Islet of Langerhans (tissue), 1 donor: ENCODE measurements at regions not wholly inside any gene's neighbourhood (a gene's known extent, or its start where the extent isn't known, plus 50 kb on each side); places are given as distances from the start of the nearest gene placed in this dataset.
"Not testable (repeated sequence)": the region's sequence is repeated elsewhere in the genome, so short reads cannot be mapped to it uniquely, and the experiment has no call there.

ENCODE experiments used
- FAIRE-seq: peaks from one replicate; lab custom pipeline; 2011; peaks lifted over from hg19 to GRCh38; lab: Jason Lieb, UNC

DNA sequence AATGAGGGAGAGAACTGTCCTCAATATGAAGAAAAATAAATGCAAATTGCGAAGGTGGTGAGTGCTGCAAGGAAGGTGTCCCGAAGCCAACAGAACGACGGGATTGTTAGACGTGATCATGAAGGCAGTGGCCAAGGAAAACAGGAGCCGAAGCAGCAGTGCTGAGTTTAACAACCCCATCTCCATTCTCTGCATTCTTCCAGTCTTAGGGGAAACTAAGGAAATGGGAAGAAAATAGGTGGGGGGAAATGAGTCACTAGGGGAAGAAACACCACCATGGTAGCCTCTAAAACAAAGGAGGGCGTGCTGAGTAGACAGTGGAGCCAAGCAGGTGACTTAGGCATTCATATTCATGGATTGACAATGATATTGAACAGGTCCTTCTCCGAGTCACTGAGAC lies 192.2 kb upstream of the AKR1E2 start:
- no peak for FAIRE-seq

DNA sequence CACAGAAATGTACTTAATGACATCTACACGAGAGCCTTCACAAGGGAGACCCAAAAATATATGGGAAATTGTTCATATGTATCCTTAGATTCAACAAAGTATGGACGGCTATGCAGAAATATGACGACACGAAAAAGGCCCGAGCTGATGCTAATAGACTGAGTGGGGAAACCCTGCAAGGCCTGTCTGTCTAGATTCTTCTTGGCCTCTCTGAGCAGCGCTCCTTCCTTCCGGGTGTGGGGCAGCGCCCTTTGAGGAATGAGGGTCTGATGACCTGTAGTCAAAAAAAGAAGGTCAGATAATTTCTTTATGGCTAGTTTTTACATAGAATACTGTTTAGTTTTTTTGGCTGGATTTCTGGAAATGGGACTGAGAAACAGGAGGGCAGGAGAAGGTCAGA lies 192.8 kb upstream of the AKR1E2 start:
- FAIRE-seq, result no peak

DNA sequence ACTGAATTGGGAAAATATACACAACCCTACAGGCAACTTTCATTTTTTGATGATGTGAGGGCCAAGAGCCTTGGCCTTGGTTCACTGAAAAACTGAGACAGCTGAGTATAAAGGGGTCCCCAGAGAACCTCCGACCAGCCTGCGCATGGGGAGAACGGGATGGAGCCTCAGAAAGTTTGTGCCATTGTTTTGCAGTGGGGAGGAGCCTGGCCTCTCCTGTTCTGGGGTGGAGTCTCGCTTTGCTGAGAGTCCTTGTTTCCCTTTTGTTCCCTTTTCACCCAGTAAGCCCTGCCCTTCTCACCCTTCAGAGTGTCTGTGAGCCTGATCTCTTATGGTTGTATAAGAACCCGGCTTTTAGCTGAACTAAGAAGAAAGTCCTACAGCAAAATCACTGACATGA lies 193.2 kb upstream of the AKR1E2 start:
- FAIRE-seq, result no peak

DNA sequence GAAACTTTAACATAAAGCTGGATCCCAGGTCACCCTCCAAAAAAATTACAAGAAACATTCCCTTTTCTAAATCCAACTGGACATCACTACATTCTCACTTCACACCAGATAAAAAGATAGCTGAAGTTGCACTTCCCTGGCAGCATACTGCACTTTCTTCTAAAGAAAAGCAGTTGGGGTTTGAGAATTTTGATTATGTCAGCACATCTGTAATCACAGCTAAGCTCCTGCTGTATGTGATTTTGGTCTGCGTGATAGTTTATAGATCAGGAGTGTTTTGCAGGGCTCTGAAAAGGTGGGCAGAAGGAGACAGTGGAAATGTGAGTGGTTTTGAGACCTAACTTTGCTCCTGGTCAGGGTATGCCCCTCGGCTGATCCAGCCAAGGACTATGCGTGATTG lies 199.1 kb upstream of the AKR1E2 start:
- no peak for FAIRE-seq

- no peak for FAIRE-seq
These were observed 202.1 kb upstream of the AKR1E2 start for GRCh38 chr10:4623757-4624420.

DNA sequence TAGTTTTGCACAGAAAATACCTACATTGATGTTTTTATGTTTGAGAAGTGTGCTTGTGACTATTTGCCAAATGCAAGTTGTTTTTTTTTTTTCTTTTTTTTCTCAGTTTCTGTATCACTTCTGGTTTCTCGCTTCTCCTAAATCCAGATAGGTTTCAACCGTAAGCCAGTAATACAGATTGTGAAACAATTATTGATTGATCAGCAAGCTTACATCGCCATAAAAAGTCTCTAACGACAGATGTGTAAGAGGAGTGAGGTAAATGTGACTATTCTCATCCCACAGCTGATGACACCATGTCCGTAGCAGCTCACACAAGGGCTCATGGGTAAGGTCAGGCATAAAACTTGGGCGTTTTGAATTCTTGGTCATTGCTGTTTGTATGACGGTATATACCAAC lies 202.8 kb upstream of the AKR1E2 start:
- no peak for FAIRE-seq

GRCh38 chr10:4622384-4622783 lies 203.6 kb upstream of the AKR1E2 start:
- FAIRE-seq, result no peak

- no peak for FAIRE-seq
These were observed 208.4 kb upstream of the AKR1E2 start for GRCh38 chr10:4617589-4617988.

GRCh38 chr10:4615042-4615441 lies 211.0 kb upstream of the AKR1E2 start:
- peak; percentile 49 for FAIRE-seq

GRCh38 chr10:4609251-4609650 lies 216.8 kb upstream of the AKR1E2 start:
- FAIRE-seq, result no peak

DNA sequence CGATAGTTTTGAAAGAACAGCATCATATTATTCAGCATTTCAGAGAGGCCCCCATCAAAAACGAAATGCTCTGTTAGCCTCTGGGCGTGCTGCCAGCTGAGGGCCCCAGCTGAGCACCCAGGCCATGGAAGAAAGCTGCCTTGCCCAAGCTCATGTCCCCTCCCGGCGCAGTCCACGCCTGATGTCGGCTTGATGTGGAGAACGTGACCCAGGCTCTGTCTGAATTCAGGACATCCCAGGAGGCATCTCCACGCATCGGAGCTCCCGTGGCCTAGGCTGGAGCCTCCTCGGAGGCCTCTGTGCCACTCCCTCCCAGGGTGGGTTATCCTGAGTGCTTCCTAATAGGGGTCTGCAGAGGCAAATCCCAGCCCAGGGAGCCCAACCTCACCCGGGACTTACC lies 218.3 kb upstream of the AKR1E2 start:
- FAIRE-seq, result no peak

DNA sequence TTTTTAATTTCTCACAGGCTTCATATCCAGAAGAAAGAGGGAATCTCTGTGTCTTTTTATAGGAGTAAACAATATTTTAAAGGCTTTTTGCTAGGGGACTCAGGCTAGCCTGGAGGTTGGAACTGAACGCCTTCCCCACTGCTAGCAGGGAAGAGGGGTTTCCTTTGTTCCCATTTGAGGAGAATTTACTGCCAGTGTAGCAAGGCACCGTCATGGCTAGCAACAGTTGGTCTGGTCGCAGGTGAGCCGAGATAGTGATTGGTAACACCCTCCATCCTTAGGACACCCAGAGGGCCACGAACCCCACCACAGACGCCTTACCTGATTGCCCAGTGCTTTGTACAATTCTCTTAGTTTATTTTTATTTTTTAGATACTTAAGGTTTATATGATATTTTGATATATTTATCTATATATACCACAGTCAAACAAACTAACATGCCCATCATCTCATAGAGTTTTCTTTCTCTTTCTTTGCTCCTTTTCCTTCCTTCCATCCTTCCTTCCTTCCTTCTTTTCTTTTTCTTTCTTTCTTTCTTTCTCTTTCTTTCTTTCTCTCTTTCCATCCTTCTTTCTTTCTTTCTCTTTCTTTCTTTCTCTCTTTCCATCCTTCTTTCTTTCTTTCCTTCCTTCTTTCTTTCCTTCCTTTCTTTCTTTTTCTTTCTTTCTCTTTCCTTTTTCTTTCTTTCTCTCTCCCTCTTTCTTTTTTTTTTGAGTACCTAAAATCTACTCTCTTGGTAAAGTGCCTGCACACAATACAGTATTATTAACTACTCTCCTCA lies 219.0 kb upstream of the AKR1E2 start:
- no peak for FAIRE-seq

- no peak for FAIRE-seq
These were observed 223.1 kb upstream of the AKR1E2 start for GRCh38 chr10:4602764-4603491.

DNA sequence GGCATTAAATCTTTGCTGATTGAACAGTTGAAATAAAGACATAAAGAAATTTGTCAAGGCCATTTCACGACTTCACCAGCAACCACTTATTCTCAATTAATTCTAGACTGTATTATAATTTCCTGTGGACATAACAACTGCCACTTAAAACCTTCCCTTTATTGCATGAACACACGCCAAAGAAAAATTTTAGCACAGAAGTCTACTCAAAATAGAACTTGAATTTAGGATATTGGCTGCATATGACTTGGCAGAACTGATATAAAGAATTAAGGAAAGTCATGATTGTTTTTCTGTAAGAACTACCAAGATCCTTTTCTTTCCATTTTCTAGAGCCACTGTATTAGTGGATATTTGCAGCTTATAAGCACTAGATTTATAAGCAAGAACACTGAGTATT lies 226.5 kb upstream of the AKR1E2 start:
- no peak for FAIRE-seq

DNA sequence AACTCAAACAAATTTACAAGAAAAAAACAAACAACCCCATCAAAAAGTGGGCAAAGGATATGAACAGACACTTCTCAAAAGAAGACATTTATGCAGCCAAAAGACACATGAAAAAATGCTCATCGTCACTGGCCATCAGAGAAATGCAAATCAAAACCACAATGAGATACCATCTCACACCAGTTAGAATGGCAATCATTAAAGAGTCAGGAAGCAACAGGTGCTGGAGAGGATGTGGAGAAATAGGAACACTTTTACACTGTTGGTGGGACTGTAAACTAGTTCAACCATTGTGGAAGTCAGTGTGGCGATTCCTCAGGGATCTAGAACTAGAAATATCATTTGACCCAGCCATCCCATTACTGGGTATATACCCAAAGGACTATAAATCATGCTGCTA lies 228.1 kb upstream of the AKR1E2 start:
- FAIRE-seq, result not testable (repeated sequence)

- no peak for FAIRE-seq
These were observed 229.1 kb upstream of the AKR1E2 start for GRCh38 chr10:4596951-4597350.

DNA sequence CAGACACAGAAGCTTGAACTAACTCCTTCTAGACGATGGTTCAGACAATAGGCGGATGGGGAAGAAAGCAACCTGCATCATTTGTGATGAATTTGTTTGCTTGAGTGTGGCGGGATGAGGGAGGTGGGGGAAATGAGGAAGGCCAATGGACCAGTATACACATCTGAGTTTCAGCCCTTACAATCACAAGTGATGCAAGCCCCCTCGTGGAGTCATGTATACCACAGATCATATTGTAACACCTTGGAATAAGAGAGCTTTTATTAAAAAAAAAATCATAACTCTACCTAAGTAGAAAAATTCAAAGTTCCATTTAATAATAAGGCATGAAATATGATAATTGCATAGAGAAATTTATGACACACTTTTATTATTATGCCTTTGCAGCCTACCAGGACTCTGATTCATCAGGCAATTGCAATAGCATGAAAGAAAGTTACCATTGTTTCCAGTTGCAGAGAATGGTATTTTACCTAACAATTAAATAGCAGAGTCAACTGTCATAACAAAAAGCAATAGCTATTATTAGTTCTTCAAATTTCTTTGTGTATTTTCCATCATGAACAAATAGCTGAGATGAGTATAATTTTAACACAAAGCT lies 230.2 kb upstream of the AKR1E2 start:
- FAIRE-seq, result no peak

GRCh38 chr10:4590807-4591206 lies 235.2 kb upstream of the AKR1E2 start:
- no peak for FAIRE-seq

GRCh38 chr10:4588824-4589223 lies 237.2 kb upstream of the AKR1E2 start:
- no peak for FAIRE-seq

DNA sequence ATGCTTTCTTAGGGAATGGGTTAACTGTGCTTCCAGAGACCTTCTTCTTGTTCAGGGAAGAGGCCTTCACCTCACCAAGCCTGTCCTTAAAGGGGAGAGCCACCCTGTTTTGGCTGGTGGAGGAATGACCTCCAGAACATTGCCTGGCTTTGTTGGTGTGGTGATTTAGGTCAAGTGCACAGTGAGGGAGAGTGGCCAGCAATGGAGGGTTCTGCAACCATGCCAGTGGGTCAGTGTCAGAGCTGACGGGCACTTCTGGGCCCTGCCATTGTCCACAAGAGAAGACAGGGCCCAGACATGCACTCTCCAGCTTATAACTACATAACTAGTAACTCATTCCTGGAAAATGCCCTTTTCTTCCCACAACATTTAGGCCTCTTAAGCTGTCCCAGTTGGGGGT lies 238.5 kb upstream of the AKR1E2 start:
- no peak for FAIRE-seq

GRCh38 chr10:4586776-4587175 lies 239.2 kb upstream of the AKR1E2 start:
- FAIRE-seq, result no peak

GRCh38 chr10:4581929-4582328 lies 244.1 kb upstream of the AKR1E2 start:
- FAIRE-seq, result no peak

GRCh38 chr10:4579844-4580243 lies 246.2 kb upstream of the AKR1E2 start:
- FAIRE-seq, result no peak
